Lower leg skin (tissue), 4 donors: ENCODE measurements at regions not wholly inside any gene's neighbourhood (a gene's known extent, or its start where the extent isn't known, plus 50 kb on each side); places are given as distances from the start of the nearest gene placed in this dataset.

Experiments used
- DNase-seq, 2 donors: peaks; one replicate each; pipeline ENCODE4 v3.0.0-alpha.2; 2019; ENCODE audit warnings: low spot score in 2 of 2
- H3K4me3 ChIP-seq: fragments of 200-600 bp; sonication (generic); 2 replicates; pipeline ENCODE4 v1.5.1; 2017; ENCODE audit warnings: mild to moderate bottlenecking, low read depth; ENCODE audit not compliant: poor library complexity, severe bottlenecking
- CTCF ChIP-seq, 3 donors: fragments of 450-650 bp; IDR thresholded peaks; one replicate each; pipeline ENCODE4 v1.5.1; 2016; ENCODE audit warnings: antibody characterized with exemption in 3 of 3, mild to moderate bottlenecking in 3 of 3, moderate library complexity in 2 of 3
- POLR2A ChIP-seq, 2 donors: fragments of 450-650 bp; IDR thresholded peaks; one replicate each; pipeline ENCODE4 v1.6.1; 2016 to 2017; ENCODE audit warnings: antibody characterized with exemption in 2 of 2, mild to moderate bottlenecking in 1 of 2, moderate library complexity in 1 of 2
- WGBS, 2 donors: methylation state at CpG; one replicate each; pipeline ENCODE4 v1.1.5; 2018; 5-methylcytosine and 5-hydroxymethylcytosine counted together
- intact Hi-C: fragments of 100-400 bp; cut with DNase I; formaldehyde crosslinking; loops from one replicate; pipeline ENCODE4 v1.15.0; 2023; ENCODE audit warnings: low total_unique reads

DNA sequence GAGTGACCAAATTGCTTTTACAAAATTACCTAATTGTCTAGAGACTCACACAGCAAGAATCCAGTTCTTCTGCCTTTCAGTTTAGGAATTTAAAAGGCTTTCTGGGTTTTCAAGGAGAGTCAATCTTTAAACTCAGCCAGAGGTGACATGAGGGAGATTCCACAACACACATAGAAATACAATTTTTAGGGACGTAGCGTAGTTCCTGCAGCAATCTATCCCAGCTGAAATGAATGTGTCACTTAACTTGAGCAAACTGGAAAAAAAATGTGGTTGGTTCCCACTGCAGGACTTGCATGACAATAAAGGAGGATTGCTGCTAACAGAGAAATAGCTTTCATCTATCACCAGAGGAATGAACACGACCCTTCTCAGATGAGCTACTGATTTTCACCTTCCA is 269.7 kb downstream of the OTOL1 start:
- no peak for TF ChIP-seq CTCF (IDR thresholded peaks at IDR 0.05)
- TF ChIP-seq POLR2A (IDR thresholded peaks at IDR 0.05), result no peak
- WGBS, 2 donors, result 56 to 61% methylated on average over 3 of the region's 3 CpGs
- DNase-seq, result no peak
- intact Hi-C loops, result no loop called here
- no peak overlapping the region for H3K4me3 ChIP-seq

DNA sequence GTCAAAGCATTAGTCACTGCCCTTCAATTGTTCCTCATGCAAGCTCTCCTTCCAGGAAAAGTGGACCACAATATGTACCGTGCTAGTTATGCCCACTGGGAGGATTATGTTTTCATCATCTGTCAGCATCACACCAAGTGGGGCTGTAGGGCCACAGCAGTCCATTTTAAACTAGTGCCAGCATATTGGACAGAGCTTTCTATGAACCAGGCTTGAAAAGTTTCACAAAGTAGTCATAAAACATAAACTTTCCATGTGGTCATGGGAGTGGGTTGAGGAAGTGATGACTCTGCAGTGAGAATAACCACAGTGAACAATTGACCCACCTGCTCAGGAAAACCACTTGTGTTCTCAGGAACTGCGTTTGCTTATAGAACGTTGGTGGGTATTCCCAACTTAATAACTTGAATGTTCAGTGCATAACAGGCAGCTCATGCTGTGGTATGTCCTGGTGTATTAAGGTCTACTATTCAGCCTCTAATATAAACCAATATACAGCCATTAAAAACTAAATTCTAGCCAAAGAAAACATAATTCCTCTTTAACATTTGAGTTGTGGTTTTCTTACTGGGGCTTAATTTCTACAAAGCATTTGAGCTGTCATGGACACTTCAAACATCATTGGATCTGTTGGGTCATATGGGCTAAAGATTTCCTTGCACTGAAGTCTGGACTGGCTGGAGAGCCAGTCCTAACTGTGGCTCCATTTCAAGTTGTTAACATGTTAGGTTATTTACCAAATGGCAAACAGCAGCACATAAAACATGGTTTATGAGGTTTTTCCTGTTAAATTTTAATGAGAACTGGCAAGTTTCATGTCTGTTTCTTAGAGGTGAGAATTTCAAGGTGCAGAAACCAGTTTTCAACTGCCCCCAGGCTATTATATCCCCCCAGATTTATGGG is 274.1 kb downstream of the OTOL1 start:
- no peak for DNase-seq
- whole genome bisulfite sequencing, 2 donors, result 61 to 63% methylated on average over 3 of the region's 3 CpGs
- TF ChIP-seq CTCF (IDR thresholded peaks at IDR 0.05) (no peak), POLR2A (IDR thresholded peaks at IDR 0.05) (no peak)
- no peak overlapping the region for H3K4me3 ChIP-seq
- intact Hi-C loops, result no loop called here

DNA sequence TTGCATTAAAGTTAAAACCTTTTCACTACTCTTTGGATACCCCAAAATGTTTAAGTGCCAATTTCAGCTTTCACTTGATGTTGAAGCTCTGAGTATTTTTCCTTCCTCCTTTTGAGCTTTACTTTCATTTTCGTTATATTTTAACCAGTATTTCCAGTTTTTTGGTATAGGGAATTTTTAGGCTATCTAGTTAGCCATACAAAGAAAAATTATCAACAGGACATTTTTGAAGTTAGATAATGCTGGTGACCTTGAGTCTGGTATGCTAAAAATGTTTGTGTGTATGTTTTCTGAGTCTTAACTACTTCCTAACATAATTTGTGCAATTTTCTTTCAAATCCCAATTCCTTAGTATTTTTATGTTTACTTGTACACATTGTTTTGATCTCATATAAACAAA is 284.8 kb downstream of the OTOL1 start:
- WGBS, 2 donors, result 32 to 36% methylated on average over 1 of the region's 1 CpG
- H3K4me3 ChIP-seq, result no peak overlapping the region
- DNase-seq, result no peak
- intact Hi-C loops, result no loop called here
- TF ChIP-seq POLR2A (IDR thresholded peaks at IDR 0.05), result no peak
- TF ChIP-seq CTCF (IDR thresholded peaks at IDR 0.05), result no peak

DNA sequence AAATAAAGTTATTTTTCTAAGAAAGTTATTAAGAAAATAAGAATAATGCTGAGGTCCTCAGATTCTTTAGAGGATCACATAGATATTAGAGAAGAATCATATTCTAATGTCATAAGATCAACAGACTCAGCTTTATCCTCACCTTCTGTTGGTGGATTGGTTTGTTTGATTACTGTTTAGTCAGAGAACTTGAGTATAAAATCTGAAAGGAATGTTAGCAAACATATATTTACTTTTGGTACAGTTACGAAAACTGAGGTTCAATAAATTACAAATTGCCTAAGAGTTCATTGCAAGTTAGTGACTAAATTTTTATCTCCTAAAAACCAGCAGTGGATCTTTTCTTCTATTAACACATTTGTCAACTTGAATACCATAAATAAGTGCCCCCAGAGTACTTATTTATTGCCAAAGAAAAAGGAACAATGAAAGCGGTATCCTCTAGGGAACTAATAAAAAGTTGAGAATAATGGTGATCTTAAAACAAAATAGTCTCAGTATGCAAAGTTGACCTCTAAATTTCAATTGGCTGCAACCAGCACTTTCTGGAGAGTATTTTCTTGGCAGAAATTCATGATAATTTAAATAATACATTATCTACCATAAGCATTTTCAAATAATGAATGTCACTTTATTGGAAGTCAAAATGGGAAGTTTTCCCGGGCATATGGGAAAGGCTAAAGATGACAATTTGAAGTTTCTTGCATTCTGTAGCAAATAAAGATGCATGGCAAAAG is 296.8 kb downstream of the OTOL1 start:
- 79 to 81% methylated on average over 3 of the region's 3 CpGs for WGBS, 2 donors
- intact Hi-C loops, result no loop called here
- TF ChIP-seq CTCF (IDR thresholded peaks at IDR 0.05) (no peak), POLR2A (IDR thresholded peaks at IDR 0.05) (no peak)
- H3K4me3 ChIP-seq, result no peak overlapping the region
- DNase-seq, result no peak

DNA sequence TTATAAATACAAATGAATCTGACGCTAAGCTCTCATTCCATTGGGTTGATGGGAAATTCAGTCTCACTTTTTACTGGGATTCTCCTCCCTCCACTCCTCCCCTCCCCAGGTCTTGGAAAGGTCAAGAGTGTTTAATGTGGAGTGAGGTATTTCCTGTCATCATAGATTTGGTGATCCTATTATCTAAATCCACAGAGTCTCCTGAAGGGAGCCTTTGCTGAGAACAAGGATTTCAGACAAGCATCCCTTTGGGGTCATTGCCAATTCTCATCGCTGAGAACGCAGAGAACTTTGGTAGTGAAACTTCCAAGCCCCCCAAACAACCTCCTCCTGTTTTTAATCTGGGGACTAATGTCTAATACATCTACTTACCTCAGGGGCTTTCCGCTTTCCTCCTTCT is 297.9 kb downstream of the OTOL1 start:
- H3K4me3 ChIP-seq, result no peak overlapping the region
- 82 to 96% methylated on average over 4 of the region's 4 CpGs for WGBS, 2 donors
- no peak for DNase-seq
- intact Hi-C loops, result no loop called here
- TF ChIP-seq POLR2A (IDR thresholded peaks at IDR 0.05), result no peak
- TF ChIP-seq CTCF (IDR thresholded peaks at IDR 0.05), result no peak
